H9 (cell line): ENCODE measurements at regions not wholly inside any gene's neighbourhood (a gene's known extent, or its start where the extent isn't known, plus 50 kb on each side); places are given as distances from the start of the nearest gene placed in this dataset.

ENCODE experiments used
- DNase-seq: peaks from one replicate; pipeline ENCODE4 v3.0.0-alpha.2; 2017
- H2AFZ ChIP-seq: one replicate; pipeline ENCODE4 v1.6.1; 2013; ENCODE audit warnings: mild to moderate bottlenecking, low read length, control low read depth, moderate library complexity
- H2AK5ac ChIP-seq: 2 replicates; pipeline ENCODE4 v1.6.1; 2013; ENCODE audit warnings: low read length, control low read depth, mixed read lengths; ENCODE audit not compliant: insufficient read length
- H2BK120ac ChIP-seq: one replicate; pipeline ENCODE4 v1.6.1; 2013; ENCODE audit warnings: low read depth, mild to moderate bottlenecking, low read length, control low read depth, inconsistent platforms; ENCODE audit not compliant: poor library complexity, severe bottlenecking
- H2BK12ac ChIP-seq: 2 replicates; pipeline ENCODE4 v1.6.1; 2013; ENCODE audit warnings: low read length, control low read depth, mixed read lengths, low read depth; ENCODE audit not compliant: insufficient read length
- H2BK15ac ChIP-seq: 2 replicates; pipeline ENCODE4 v1.6.1; 2013; ENCODE audit warnings: low read depth, low read length, control low read depth
- H2BK20ac ChIP-seq: one replicate; pipeline ENCODE4 v1.6.1; 2013; ENCODE audit warnings: low read depth, mild to moderate bottlenecking, low read length, control low read depth, inconsistent platforms; ENCODE audit not compliant: poor library complexity, severe bottlenecking
- H2BK5ac ChIP-seq: 2 replicates; pipeline ENCODE4 v1.6.1; 2013; ENCODE audit warnings: low read length, control low read depth, mixed read lengths; ENCODE audit not compliant: insufficient read length
- H3K14ac ChIP-seq: 2 replicates; pipeline ENCODE4 v1.6.1; 2013; ENCODE audit warnings: low read length, control low read depth; ENCODE audit not compliant: insufficient read depth
- H3K18ac ChIP-seq: 2 replicates; pipeline ENCODE4 v1.6.1; 2013; ENCODE audit warnings: low read depth, mild to moderate bottlenecking, mixed read lengths, low read length, control low read depth; ENCODE audit not compliant: insufficient read length
- H3K23ac ChIP-seq: 2 replicates; pipeline ENCODE4 v1.6.1; 2013; ENCODE audit warnings: low read length, control low read depth, mixed read lengths, low read depth; ENCODE audit not compliant: insufficient read length
- H3K23me2 ChIP-seq: 2 replicates; pipeline ENCODE4 v1.6.1; 2013; ENCODE audit warnings: low read depth, mild to moderate bottlenecking, mixed read lengths, low read length, control low read depth; ENCODE audit not compliant: insufficient read length, poor library complexity, severe bottlenecking
- H3K27ac ChIP-seq: 2 replicates; pipeline ENCODE4 v1.5.1; 2013; ENCODE audit warnings: low read length, control low read depth, mixed read lengths, low read depth; ENCODE audit not compliant: insufficient read length
- H3K27me3 ChIP-seq: 2 replicates; pipeline ENCODE4 v1.6.1; 2013; ENCODE audit warnings: low read length, control low read depth, inconsistent platforms; ENCODE audit not compliant: insufficient read depth
- H3K4ac ChIP-seq: 2 replicates; pipeline ENCODE4 v1.6.1; 2013; ENCODE audit warnings: low read depth, mild to moderate bottlenecking, control low read depth, inconsistent platforms, low read length, moderate library complexity
- H3K4me1 ChIP-seq: 2 replicates; pipeline ENCODE4 v1.6.1; 2013; ENCODE audit warnings: low read length, control low read depth, inconsistent platforms; ENCODE audit not compliant: insufficient read depth
- H3K4me2 ChIP-seq: 2 replicates; pipeline ENCODE4 v1.6.1; 2013; ENCODE audit warnings: low read length, control low read depth, mixed read lengths; ENCODE audit not compliant: insufficient read length, insufficient read depth
- H3K56ac ChIP-seq: 2 replicates; pipeline ENCODE4 v1.6.1; 2013; ENCODE audit warnings: low read depth, mild to moderate bottlenecking, mixed read lengths, low read length, control low read depth; ENCODE audit not compliant: insufficient read length
- H3K79me1 ChIP-seq: 2 replicates; pipeline ENCODE4 v1.6.1; 2013; ENCODE audit warnings: low read depth, mild to moderate bottlenecking, moderate library complexity, low read length, control low read depth, inconsistent platforms; ENCODE audit not compliant: insufficient read depth, poor library complexity, severe bottlenecking
- H3K79me2 ChIP-seq: 2 replicates; pipeline ENCODE4 v1.6.1; 2013; ENCODE audit warnings: low read length, control low read depth, inconsistent platforms; ENCODE audit not compliant: insufficient read depth
- H3K9ac ChIP-seq: 2 replicates; pipeline ENCODE4 v1.6.1; 2013; ENCODE audit warnings: low read length, control low read depth, mixed read lengths; ENCODE audit not compliant: insufficient read length; ENCODE audit errors: extremely low read depth
- H3K9me3 ChIP-seq: one replicate; pipeline ENCODE4 v1.6.1; 2013; ENCODE audit warnings: low read depth, low read length, inconsistent platforms; ENCODE audit not compliant: control insufficient read depth
- H3T11ph ChIP-seq: one replicate; pipeline ENCODE4 v1.6.1; 2013; ENCODE audit warnings: mild to moderate bottlenecking, low read length, control low read depth, inconsistent platforms
- H4K20me1 ChIP-seq: one replicate; pipeline ENCODE4 v1.6.1; 2013; ENCODE audit not compliant: control insufficient read depth, insufficient read length, insufficient read depth
- H4K5ac ChIP-seq: 2 replicates; pipeline ENCODE4 v1.6.1; 2013; ENCODE audit warnings: low read depth, mild to moderate bottlenecking, mixed read lengths, low read length, control low read depth; ENCODE audit not compliant: insufficient read length
- H4K8ac ChIP-seq: replicated peaks from 2 replicates; pipeline ENCODE4 v1.6.1; 2013; ENCODE audit warnings: low read length, control low read depth, mixed read lengths, low read depth; ENCODE audit not compliant: insufficient read length
- H4K91ac ChIP-seq: 2 replicates; pipeline ENCODE4 v1.6.1; 2013; ENCODE audit warnings: low read depth, mild to moderate bottlenecking, moderate library complexity, mixed read lengths, low read length, control low read depth; ENCODE audit not compliant: insufficient read length
- H3K27ac Mint-ChIP-seq, 3 experiments: 2 replicates in 2 of 3; 3 replicates in 1 of 3; pipeline ENCODE4 v1.8.0; 2020 to 2021; ENCODE audit warnings: mixed read lengths in 3 of 3, mild to moderate bottlenecking in 1 of 3, moderate library complexity in 1 of 3
- H3K27me3 Mint-ChIP-seq: 2 replicates; pipeline ENCODE4 v1.8.0; 2021; ENCODE audit warnings: low read depth, mild to moderate bottlenecking, moderate library complexity, mixed read lengths
- H3K36me3 Mint-ChIP-seq, 3 experiments: 2 replicates in 2 of 3; 3 replicates in 1 of 3; pipeline ENCODE4 v1.8.0; 2020 to 2021; ENCODE audit warnings: low read depth in 3 of 3, mixed read lengths in 3 of 3; ENCODE audit not compliant: insufficient read depth in 1 of 3
- H3K4me1 Mint-ChIP-seq, 2 experiments: 2 replicates each; pipeline ENCODE4 v1.8.0; 2020; ENCODE audit warnings: mixed read lengths in 2 of 2
- H3K4me3 Mint-ChIP-seq, 2 experiments: 2 replicates in 1 of 2; 3 replicates in 1 of 2; pipeline ENCODE4 v1.8.0; 2020 to 2021; ENCODE audit warnings: mild to moderate bottlenecking in 2 of 2, mixed read lengths in 2 of 2, moderate library complexity in 1 of 2
- H3K9me3 Mint-ChIP-seq, 2 experiments: 2 replicates in 1 of 2; 3 replicates in 1 of 2; pipeline ENCODE4 v1.8.0; 2020; ENCODE audit warnings: mild to moderate bottlenecking in 2 of 2, mixed read lengths in 2 of 2, moderate library complexity in 1 of 2
- CTCF ChIP-seq: fragments of 200-600 bp; sonication (generic); conservative IDR thresholded peaks from 3 replicates; pipeline ENCODE4 v1.8.0; 2021; ENCODE audit warnings: antibody characterized with exemption, mild to moderate bottlenecking
- WGBS: extraction: QIAGEN DNeasy Blood & Tissue Kit; methylation state at CpG from one replicate; pipeline ENCODE4 v1.1.7; 2013; ENCODE audit warnings: missing lambda C conversion rate, low lambda C conversion rate, mixed read lengths; ENCODE audit not compliant: insufficient read length; ENCODE audit errors: extremely low coverage; 5-methylcytosine and 5-hydroxymethylcytosine counted together

GRCh38 chr10:125261491-125262186, 101.3 kb upstream of the CTBP2 start:
- H3K4ac ChIP-seq = no peak overlapping the region
- H3K4me1 Mint-ChIP-seq = peaks cover 6 to 7% of the 10 kb centered on the region in 2 experiments
- no peaks in the 10 kb centered on the region for H3K79me2 ChIP-seq
- peaks cover 2% of the 10 kb centered on the region; the same call in 1 of the 2 replicates for H3K4me1 ChIP-seq
- no peak for DNase-seq
- no peaks in the 10 kb centered on the region for H3K23me2 ChIP-seq
- H2BK12ac ChIP-seq = no peak overlapping the region
- H2BK5ac ChIP-seq = no peak overlapping the region
- H4K20me1 ChIP-seq = no peaks in the 10 kb centered on the region
- no peak overlapping the region for H3K4me2 ChIP-seq
- peaks cover 3% of the 10 kb centered on the region for H3K27me3 Mint-ChIP-seq
- H3K27me3 ChIP-seq = no peaks in the 10 kb centered on the region
- no peaks in the 10 kb centered on the region for H3K36me3 Mint-ChIP-seq
- H2BK120ac ChIP-seq = no peak overlapping the region
- H3K9me3 Mint-ChIP-seq = no peaks in the 10 kb centered on the region
- H3K27ac Mint-ChIP-seq = no peak overlapping the region
- H2AFZ ChIP-seq = no peak overlapping the region
- no peaks in the 10 kb centered on the region for H3K9me3 ChIP-seq
- no peak overlapping the region for H2AK5ac ChIP-seq
- no peak overlapping the region for H2BK20ac ChIP-seq
- no peak overlapping the region for H3K27ac ChIP-seq
- no peak overlapping the region for H4K91ac ChIP-seq
- TF ChIP-seq CTCF = no peak
- no peak overlapping the region for H3K9ac ChIP-seq
- no peak overlapping the region for H3K14ac ChIP-seq
- no peak overlapping the region for H3K18ac ChIP-seq
- no peak overlapping the region for H3K23ac ChIP-seq
- H4K5ac ChIP-seq = no peak overlapping the region
- no peak overlapping the region for H3K4me3 Mint-ChIP-seq
- H3T11ph ChIP-seq = no peak overlapping the region
- WGBS = no CpG with 5 or more reads among the region's 6 CpGs
- no peak overlapping the region for H4K8ac ChIP-seq
- no peak overlapping the region for H3K56ac ChIP-seq
- H2BK15ac ChIP-seq = no peak overlapping the region
- no peaks in the 10 kb centered on the region for H3K79me1 ChIP-seq
